ENCODE measurements at regions not wholly inside any gene's neighbourhood (a gene's known extent, or its start where the extent isn't known, plus 50 kb on each side); places are given as distances from the start of the nearest gene placed in this dataset.
"Not testable (repeated sequence)": the region's sequence is repeated elsewhere in the genome, so short reads cannot be mapped to it uniquely, and the experiment has no call there.

DNA sequence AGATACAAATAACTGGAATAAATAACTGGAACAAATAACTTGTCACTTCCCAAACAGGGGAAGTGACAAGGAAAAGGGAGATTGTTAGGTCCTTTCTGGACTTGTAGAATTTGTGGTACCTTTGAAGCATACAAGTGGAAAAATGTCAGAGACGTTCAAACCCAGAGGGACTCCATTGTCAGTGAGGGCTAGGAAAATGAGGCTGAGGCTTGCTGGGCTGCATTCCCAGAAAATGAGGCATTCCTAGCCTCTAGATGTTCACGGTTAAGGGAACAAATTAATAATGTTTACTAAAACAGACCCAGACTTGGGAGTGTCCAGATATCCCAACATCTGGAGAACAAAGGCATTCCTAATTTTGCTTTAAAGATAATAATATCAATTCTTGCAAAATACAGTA is 1158.0 kb downstream of the PCDH9 start:
- not testable (repeated sequence) for DNase-seq (ENCODE audit: low read depth in 4 of 4, low spot score in 1 of 4)

- no peak for DNase-seq (ENCODE audit: low read depth in 4 of 4, low spot score in 1 of 4)
Measured at GRCh38 chr13:66071608-66072007, 1158.5 kb downstream of the PCDH9 start.

- DNase-seq (ENCODE audit: low read depth in 4 of 4, low spot score in 1 of 4): no peak
Measured at GRCh38 chr13:66071029-66071428, 1159.1 kb downstream of the PCDH9 start.

GRCh38 chr13:66069570-66069969 is 1160.6 kb downstream of the PCDH9 start:
- DNase-seq (ENCODE audit: low read depth in 4 of 4, low spot score in 1 of 4): no peak

DNA sequence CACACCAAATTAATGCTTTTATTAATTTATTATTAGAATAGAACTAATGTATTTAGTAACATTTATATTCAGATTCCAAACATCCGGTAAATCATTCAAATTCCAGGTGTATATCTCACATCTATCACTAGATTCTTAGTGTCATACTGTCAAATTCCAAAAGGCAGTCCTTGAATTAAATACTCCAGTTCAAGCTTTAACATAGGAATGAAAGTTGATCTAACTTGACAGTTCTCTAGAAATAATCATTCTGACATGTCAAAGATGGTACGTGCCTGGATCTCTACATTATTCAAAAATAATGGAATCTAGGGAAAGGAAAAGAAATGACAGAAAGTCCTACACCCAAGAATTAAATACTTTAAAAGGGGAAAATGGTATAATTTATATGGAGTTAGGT is 1161.5 kb downstream of the PCDH9 start:
- no peak for DNase-seq (ENCODE audit: low read depth in 4 of 4, low spot score in 1 of 4)

GRCh38 chr13:66048888-66049287 is 1181.2 kb downstream of the PCDH9 start:
- DNase-seq (ENCODE audit: low read depth in 4 of 4, low spot score in 1 of 4): no peak

- no peak for DNase-seq (ENCODE audit: low read depth in 4 of 4, low spot score in 1 of 4)
Measured at GRCh38 chr13:66040506-66040905, 1189.6 kb downstream of the PCDH9 start.

- DNase-seq (ENCODE audit: low read depth in 4 of 4, low spot score in 1 of 4): no peak
Measured at GRCh38 chr13:66037096-66037495, 1193.0 kb downstream of the PCDH9 start.

- DNase-seq (ENCODE audit: low read depth in 4 of 4, low spot score in 1 of 4): no peak
Measured at GRCh38 chr13:66036636-66037035, 1193.5 kb downstream of the PCDH9 start.

- DNase-seq (ENCODE audit: low read depth in 4 of 4, low spot score in 1 of 4): no peak
Measured at GRCh38 chr13:66036024-66036614, 1194.0 kb downstream of the PCDH9 start.

DNA sequence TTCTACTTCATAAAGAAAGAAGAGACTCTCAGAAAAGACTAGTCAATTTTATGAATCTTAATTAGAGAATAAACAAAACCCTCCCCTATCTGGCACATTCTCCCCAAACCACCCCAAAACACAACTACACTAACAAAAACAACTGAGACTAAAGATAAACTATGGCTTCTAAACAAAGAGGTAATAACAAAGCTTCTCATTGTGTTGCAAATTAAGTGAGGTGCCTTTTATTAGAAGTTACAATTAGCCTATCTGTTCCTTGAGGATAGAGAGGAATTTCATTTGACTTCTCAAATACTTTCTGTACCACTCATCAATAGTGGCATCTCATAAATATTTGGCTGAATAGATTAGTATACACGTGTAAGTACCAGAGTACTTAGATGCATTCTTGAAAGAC is 1196.2 kb downstream of the PCDH9 start:
- DNase-seq (ENCODE audit: low read depth in 4 of 4, low spot score in 1 of 4): no peak

GRCh38 chr13:66021846-66022245 is 1208.3 kb downstream of the PCDH9 start:
- DNase-seq (ENCODE audit: low read depth in 4 of 4, low spot score in 1 of 4): no peak

GRCh38 chr13:66014771-66015170 is 1215.4 kb downstream of the PCDH9 start:
- no peak for DNase-seq (ENCODE audit: low read depth in 4 of 4, low spot score in 1 of 4)

GRCh38 chr13:66009241-66009640 is 1220.9 kb downstream of the PCDH9 start:
- no peak for DNase-seq (ENCODE audit: low read depth in 4 of 4, low spot score in 1 of 4)

DNA sequence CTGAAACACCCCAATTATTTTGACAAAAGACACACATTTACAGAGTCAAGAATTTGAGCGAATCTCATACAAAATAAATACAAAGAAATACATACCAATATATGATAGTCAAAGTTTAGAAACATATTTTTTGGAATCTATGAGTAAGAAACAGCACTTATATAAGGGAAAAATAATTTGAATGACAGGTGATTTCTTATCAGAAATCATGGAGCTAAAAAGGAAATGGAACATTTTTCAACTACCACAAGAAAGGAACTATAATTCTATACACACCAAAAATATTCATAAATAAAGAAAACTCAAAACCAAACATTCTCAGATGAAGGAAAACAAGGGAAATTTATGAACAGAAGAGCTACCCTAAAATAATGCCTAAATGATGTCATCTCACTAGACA is 1226.6 kb downstream of the PCDH9 start:
- no peak for DNase-seq (ENCODE audit: low read depth in 4 of 4, low spot score in 1 of 4)

DNA sequence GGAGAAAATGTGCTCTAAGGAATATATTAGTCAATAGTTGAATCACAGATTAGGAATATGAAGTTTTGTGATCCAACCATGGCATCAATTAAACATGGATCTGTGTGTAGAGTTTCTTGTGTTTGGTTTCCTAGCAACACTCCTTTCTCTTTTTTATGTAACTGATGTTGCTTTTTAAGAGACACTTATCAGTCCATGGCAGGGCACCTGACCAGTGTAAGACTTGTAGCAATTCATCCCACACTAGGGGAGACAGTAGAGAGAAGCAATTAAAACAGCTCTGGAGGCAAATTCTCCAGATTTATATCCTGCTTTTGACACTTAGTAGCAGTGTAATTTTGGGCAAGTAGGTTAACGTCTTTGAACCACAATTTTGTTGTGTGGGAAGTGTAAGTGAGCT is 1229.0 kb downstream of the PCDH9 start:
- no peak for DNase-seq (ENCODE audit: low read depth in 4 of 4, low spot score in 1 of 4)

GRCh38 chr13:65999411-65999810 is 1230.7 kb downstream of the PCDH9 start:
- no peak for DNase-seq (ENCODE audit: low read depth in 4 of 4, low spot score in 1 of 4)

GRCh38 chr13:65990684-65991083 is 1239.5 kb downstream of the PCDH9 start:
- DNase-seq (ENCODE audit: low read depth in 4 of 4, low spot score in 1 of 4): no peak

DNA sequence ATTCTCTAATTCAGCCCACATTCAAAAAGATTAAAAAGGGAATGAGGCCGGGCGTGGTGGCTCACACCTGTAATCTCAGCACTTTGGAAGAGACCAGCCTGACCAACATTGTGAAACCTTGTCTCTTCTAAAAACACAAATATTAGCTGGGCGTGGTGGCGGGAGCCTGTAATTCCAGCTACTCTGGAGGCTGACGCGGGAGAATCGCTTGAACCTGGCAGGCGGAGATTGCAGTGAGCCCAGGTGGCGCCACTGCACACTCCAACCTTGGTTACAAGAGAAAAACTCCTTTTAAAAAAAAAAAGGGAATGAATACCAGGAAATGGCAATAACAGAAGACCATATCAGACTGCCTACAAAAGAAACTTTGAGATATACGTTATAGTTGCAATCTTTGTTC is 1244.5 kb downstream of the PCDH9 start:
- no peak for DNase-seq (ENCODE audit: low read depth in 4 of 4, low spot score in 1 of 4)

- DNase-seq (ENCODE audit: low read depth in 4 of 4, low spot score in 1 of 4): no peak
Measured at GRCh38 chr13:65977525-65977924, 1252.6 kb downstream of the PCDH9 start.

DNA sequence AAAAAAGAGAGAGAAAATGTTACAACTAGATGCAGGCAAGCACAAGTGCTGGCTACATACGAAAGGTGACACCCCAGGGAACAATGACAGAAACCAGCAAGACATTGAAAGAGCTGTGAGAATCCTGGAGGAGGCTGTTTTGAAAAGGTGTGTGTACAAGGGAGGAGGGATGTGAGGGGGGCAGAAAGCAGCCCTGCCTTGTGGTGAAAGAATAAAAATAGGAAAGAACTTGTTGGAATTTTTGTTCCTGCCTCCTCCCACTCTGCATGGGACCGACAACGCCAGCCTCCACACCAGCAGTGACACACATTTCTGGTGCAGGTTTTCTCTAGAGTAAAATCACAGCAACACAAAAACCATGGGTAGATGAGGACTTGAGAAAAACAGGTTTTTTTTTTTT is 1258.6 kb downstream of the PCDH9 start:
- no peak for DNase-seq (ENCODE audit: low read depth in 4 of 4, low spot score in 1 of 4)

GRCh38 chr13:65966991-65967451 is 1263.1 kb downstream of the PCDH9 start:
- no peak for DNase-seq (ENCODE audit: low read depth in 4 of 4, low spot score in 1 of 4)

DNA sequence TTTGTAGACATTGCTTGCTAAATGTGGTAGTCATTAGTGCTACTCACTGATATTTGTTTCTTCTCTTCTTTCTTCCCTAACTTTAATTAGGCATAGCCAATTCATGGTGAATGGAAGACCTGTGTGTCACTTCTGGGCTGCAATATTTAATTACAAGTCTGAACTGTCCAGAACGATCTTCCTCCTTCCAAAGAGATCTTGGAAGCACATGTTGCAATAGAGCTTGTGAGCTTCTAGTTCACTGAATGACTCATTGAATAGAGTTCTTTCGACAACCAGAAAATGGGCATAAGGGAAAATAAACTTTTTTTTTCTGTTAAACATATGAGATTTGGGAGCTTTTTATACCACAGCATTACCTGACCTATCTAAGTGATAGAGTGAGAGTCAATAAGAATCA is 1264.6 kb downstream of the PCDH9 start:
- no peak for DNase-seq (ENCODE audit: low read depth in 4 of 4, low spot score in 1 of 4)

GRCh38 chr13:65964672-65965071 is 1265.5 kb downstream of the PCDH9 start:
- DNase-seq (ENCODE audit: low read depth in 4 of 4, low spot score in 1 of 4): no peak
